Caco-2 (cell line): ENCODE measurements at regions not wholly inside any gene's neighbourhood (a gene's known extent, or its start where the extent isn't known, plus 50 kb on each side); places are given as distances from the start of the nearest gene placed in this dataset.

Source experiments
- BruUV-seq: library from RNA; stranded (reverse); fragments of 400-500 nt; replicated peaks from 2 replicates; lab custom pipeline; 2021; lab: Mats Ljungman, UMichigan
- CTCF ChIA-PET: fragments of 300-600 bp; sonication (Branson Sonifier 250); formaldehyde crosslinking; loops from one replicate; lab custom pipeline; 2022; ENCODE audit warnings: antibody characterized with exemption; lab: Charles Lee
- POLR2A ChIA-PET: fragments of 300-600 bp; sonication (Branson Sonifier 250); formaldehyde crosslinking; loops from one replicate; lab custom pipeline; 2022; ENCODE audit warnings: antibody characterized with exemption; lab: Charles Lee
- DNase-seq, 2 experiments: peaks; one replicate each; pipeline versions ENCODE4 v3.0.0 to v3.0.0-alpha.2; 2020 to 2022
- H3K27me3 ChIP-seq: replicated peaks from 2 replicates; pipeline ENCODE4 v1.6.0; 2011; ENCODE audit warnings: low read length; ENCODE audit not compliant: control insufficient read depth, insufficient read depth
- H3K36me3 ChIP-seq: 2 replicates; pipeline ENCODE4 v1.5.1; 2011; ENCODE audit warnings: low read length; ENCODE audit not compliant: control insufficient read depth, insufficient read depth
- H3K4me1 ChIP-seq: fragments of 250-450 bp; sonication (Bioruptor Pico); 2 replicates; pipeline ENCODE4 v1.5.1; 2020; ENCODE audit warnings: mild to moderate bottlenecking
- H3K4me3 ChIP-seq: 2 replicates; pipeline ENCODE4 v1.5.1; 2011; ENCODE audit warnings: low read depth, mild to moderate bottlenecking, control low read depth, low read length
- H3K9me3 ChIP-seq: fragments of 250-450 bp; sonication (Bioruptor Pico); 2 replicates; pipeline ENCODE4 v1.5.1; 2020; ENCODE audit warnings: mild to moderate bottlenecking, moderate library complexity
- H3K27ac Mint-ChIP-seq: one replicate; pipeline ENCODE4 v1.8.0; 2022; ENCODE audit warnings: mixed read lengths; ENCODE audit not compliant: unreplicated experiment
- H3K27me3 Mint-ChIP-seq: one replicate; pipeline ENCODE4 v1.8.0; 2022; ENCODE audit warnings: mixed read lengths; ENCODE audit not compliant: insufficient read depth, unreplicated experiment
- H3K36me3 Mint-ChIP-seq: one replicate; pipeline ENCODE4 v1.8.0; 2022; ENCODE audit warnings: mild to moderate bottlenecking, mixed read lengths; ENCODE audit not compliant: insufficient read depth, unreplicated experiment
- H3K4me1 Mint-ChIP-seq: one replicate; pipeline ENCODE4 v1.8.0; 2022; ENCODE audit warnings: low read depth, mixed read lengths; ENCODE audit not compliant: unreplicated experiment
- H3K4me3 Mint-ChIP-seq: one replicate; pipeline ENCODE4 v1.8.0; 2022; ENCODE audit warnings: mild to moderate bottlenecking, moderate library complexity, mixed read lengths; ENCODE audit not compliant: unreplicated experiment
- H3K9me3 Mint-ChIP-seq: one replicate; pipeline ENCODE4 v1.8.0; 2022; ENCODE audit warnings: mixed read lengths; ENCODE audit not compliant: unreplicated experiment
- intact Hi-C: fragments of 100-400 bp; cut with micrococcal nuclease; formaldehyde crosslinking; loops from one replicate; pipeline ENCODE4 v1.10.0; 2022; ENCODE audit not compliant: unreplicated experiment
- TF ChIP-seq, protein P1 (sequence below), 2 experiments: fragments of 200-600 bp in 1 of 2; IDR thresholded peaks; 1 replicate in 1 of 2; 2 replicates in 1 of 2; pipeline versions ENCODE4 v1.5.1 to v1.8.0; 2011 to 2022; ENCODE audit warnings: antibody characterized with exemption in 1 of 2, control low read depth in 1 of 2, inconsistent platforms in 1 of 2, low read depth in 1 of 2, low read length in 1 of 2, mild to moderate bottlenecking in 1 of 2, moderate library complexity in 1 of 2; ENCODE audit not compliant: insufficient read depth in 1 of 2, severe bottlenecking in 1 of 2, unreplicated experiment in 1 of 2

DNA sequence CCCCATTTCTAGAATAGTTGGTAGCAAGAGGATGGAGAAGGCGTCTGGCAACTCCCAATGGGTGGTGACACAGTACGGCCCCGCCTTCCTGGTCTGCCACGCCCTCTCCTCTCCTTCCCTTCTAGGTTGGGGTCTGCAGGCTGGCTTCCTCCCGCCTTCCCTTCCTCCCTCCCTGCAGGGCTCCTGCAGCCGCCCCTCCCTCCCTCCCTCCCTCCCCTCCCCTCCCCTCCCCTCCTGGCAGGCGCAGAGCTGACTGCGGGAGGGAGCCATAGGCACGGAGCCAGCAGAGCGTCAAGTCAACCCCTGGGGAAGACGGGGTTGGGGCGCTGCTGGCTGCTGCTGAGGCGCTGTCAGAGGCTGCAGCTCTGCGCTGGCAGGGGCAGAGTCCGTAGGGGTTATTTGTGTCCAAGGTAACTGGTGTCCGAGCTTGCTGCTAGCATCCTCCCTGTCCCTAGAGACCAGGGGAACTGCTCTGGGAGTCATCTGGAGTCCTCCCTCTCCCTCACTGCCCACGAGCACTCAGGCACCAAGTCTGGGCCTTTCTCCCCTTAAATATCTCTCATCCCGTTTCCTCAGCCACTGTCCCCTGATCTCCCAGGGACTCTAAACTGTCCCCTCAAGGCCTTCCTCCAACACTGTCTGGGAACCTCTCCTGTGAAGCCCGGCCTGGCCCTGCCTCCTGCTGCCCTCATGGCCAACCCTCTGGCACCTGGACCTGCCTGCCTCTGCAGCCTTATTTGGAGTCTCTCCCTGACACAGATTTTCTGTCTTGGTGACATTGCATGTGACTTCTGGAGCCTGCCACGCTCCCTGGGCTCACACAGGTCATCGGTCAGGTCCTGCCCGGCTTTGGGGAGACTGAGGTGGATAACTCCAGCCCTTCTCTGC, 57.4 kb upstream of the ACOT11 start:
- H3K4me3 Mint-ChIP-seq: peak overlapping the region; percentile 60
- H3K4me1 Mint-ChIP-seq: peaks cover 15% of the 10 kb centered on the region
- ChIA-PET CTCF (no interaction called here), POLR2A (no interaction called here)
- Histone ChIP-seq H3K4me1 (peaks cover 11% of the 10 kb centered on the region), H3K9me3 (no peaks in the 10 kb centered on the region), H3K4me3 (no peak overlapping the region), H3K27me3 (no peaks in the 10 kb centered on the region), H3K36me3 (no peaks in the 10 kb centered on the region)
- no peak overlapping the region for H3K27ac Mint-ChIP-seq
- intact Hi-C loops: no loop called here
- BruUV-seq: no TSS peak
- TF ChIP-seq, protein P1, sequence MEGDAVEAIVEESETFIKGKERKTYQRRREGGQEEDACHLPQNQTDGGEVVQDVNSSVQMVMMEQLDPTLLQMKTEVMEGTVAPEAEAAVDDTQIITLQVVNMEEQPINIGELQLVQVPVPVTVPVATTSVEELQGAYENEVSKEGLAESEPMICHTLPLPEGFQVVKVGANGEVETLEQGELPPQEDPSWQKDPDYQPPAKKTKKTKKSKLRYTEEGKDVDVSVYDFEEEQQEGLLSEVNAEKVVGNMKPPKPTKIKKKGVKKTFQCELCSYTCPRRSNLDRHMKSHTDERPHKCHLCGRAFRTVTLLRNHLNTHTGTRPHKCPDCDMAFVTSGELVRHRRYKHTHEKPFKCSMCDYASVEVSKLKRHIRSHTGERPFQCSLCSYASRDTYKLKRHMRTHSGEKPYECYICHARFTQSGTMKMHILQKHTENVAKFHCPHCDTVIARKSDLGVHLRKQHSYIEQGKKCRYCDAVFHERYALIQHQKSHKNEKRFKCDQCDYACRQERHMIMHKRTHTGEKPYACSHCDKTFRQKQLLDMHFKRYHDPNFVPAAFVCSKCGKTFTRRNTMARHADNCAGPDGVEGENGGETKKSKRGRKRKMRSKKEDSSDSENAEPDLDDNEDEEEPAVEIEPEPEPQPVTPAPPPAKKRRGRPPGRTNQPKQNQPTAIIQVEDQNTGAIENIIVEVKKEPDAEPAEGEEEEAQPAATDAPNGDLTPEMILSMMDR (IDR thresholded peaks at IDR 0.05; ENCODE audit: insufficient read depth in 1 of 2, low read depth in 1 of 2, low read length in 1 of 2, severe bottlenecking in 1 of 2, unreplicated experiment in 1 of 2): no peak
- H3K36me3 Mint-ChIP-seq: no peaks in the 10 kb centered on the region
- H3K9me3 Mint-ChIP-seq: no peaks in the 10 kb centered on the region
- H3K27me3 Mint-ChIP-seq: no peaks in the 10 kb centered on the region
- no peak for DNase-seq

DNA sequence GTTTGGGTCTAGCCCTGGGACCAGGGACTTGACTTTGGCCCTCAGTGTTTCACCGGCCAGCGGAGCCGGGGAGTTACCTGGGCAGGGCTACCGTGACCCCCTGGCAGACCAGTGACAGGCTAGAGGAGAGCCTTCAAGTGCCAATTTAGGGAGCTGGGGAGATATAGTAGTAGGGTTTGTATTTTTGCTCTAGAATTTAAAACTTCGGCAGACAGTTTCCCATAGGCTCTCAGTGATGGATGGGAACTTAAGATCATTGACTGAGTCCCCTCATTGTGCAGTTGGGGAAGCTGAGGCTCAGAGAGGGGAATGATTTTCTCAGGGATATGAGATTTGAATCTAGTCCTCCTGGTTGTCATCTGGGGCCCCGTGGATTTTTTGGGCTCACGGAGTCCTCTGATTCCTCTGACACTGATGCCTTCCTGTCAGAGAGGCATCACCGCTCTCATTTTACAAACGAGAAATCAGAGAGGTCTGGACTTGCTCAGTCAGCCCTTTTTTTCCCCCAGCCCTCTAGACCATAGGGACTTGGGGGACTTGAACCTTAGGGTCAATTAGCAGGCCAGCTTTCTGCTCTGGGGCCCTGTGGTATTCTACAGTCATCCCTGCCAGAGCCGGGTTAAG, 58.3 kb upstream of the ACOT11 start:
- intact Hi-C loops: loop anchor here (1.0 kb wide), 2 partner anchors 166 to 419 kb away; no protein-coding TSS in a partner anchor
- no peak overlapping the region for H3K4me3 ChIP-seq
- CTCF ChIA-PET: interaction anchor here (0.6 to 2.5 kb wide), 9 partner anchors 81 to 368 kb away, joined by 3 to 36 read pairs (median 4); partner anchors contain the start of genes CYB5RL, MRPL37 and SSBP3

More for the DNA sequence above, 58.3 kb upstream of the ACOT11 start:
- POLR2A ChIA-PET: interaction anchor here (0.6 to 1.2 kb wide), 3 partner anchors 84 to 176 kb away, joined by 3 read pairs; partner anchors contain the start of gene SSBP3
- H3K36me3 ChIP-seq: no peaks in the 10 kb centered on the region
- Mint-ChIP-seq H3K4me1 (peaks cover 15% of the 10 kb centered on the region), H3K27me3 (no peaks in the 10 kb centered on the region), H3K4me3 (peak overlapping the region; percentile 68), H3K27ac (no peak overlapping the region), H3K9me3 (no peaks in the 10 kb centered on the region), H3K36me3 (no peaks in the 10 kb centered on the region)
- H3K27me3 ChIP-seq: no peaks in the 10 kb centered on the region
- no peaks in the 10 kb centered on the region for H3K9me3 ChIP-seq
- TF ChIP-seq, protein P1 (IDR thresholded peaks at IDR 0.05; ENCODE audit: insufficient read depth in 1 of 2, low read depth in 1 of 2, low read length in 1 of 2, severe bottlenecking in 1 of 2, unreplicated experiment in 1 of 2): no peak
- no peak for DNase-seq
- H3K4me1 ChIP-seq: peaks cover 11% of the 10 kb centered on the region
- no TSS peak for BruUV-seq
